Nucleus accumbens (tissue), 56 donors: ENCODE measurements at regions not wholly inside any gene's neighbourhood (a gene's known extent, or its start where the extent isn't known, plus 50 kb on each side); places are given as distances from the start of the nearest gene placed in this dataset.
A peak's percentile ranks its signal among the peaks of the same experiment; 100 is the strongest.

Experiments
- DNase-seq, 56 donors: peaks; one replicate each; lab custom pipeline; 2025; lab: John Stamatoyannopoulos, UW

DNA sequence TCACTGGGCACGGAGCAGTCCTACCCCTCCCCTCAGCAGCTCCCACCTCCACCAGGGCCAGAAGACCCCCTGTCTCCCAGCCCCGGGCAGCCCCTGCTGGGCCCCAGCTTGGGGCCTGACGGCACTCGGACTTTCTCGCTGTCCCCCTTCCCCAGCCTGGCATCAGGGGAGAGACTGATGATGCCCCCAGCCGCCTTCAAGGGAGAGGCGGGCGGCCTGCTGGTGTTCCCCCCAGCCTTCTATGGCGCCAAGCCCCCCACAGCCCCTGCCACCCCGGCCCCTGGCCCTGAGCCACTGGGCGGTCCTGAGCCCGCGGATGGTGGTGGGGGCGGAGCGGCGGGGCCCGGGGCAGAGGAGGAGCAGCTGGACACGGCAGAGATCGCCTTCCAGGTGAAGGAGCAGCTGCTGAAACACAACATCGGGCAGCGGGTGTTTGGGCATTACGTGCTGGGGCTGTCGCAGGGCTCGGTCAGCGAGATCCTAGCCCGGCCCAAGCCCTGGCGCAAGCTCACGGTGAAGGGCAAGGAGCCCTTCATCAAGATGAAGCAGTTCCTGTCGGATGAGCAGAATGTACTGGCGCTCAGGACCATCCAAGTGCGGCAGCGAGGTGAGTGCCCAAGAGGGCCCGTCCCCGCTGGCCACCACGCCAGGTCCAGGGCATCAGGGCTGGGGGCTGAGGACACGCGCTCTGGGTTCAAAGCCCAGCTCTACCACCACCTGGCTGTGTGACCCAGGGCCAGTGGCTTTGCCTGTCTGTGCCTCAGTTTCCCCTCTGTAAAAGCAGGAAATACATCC lies 58.6 kb downstream of the PHETA1 start:
- DNase-seq: no peak

DNA sequence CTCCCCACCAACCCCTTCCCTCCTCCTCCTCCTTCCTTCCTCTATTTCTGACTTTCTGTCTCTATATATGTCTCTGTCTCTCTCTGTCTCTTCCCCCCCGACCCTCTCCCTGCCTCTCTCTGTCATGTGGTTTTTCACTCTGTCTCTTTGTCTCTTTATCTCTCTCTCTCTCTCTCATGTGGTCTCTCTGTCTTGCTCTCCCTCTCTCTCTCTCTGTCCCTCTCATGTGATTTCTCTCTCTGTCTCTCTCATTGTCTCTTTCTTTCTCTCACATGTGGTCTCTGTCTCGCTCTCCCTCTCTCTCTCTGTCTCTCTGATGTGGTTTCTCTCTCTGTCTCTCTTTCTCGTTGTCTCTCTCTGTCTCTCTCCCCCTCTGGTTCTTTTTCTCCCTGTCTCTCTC lies 59.3 kb downstream of the PHETA1 start:
- DNase-seq: no peak

DNA sequence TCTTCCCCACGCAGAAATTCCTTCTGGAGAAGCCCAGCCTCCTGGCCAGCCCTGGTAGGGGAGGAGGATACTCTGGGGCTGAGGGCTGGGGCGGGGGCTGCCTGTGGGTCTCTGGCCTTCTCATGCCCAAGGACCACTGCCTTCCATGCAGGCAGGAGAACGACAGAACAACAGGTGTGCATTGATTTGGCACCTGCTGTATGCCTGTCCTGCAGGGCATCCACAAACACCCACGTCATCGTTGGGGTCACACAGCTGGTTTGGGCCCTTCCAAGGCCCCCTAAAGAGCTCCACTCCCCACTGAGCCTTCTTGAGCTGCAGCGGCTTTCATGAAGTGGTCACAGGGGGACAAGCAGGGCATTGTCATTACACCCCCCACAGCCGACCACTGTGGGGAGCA lies 60.4 kb downstream of the PHETA1 start:
- DNase-seq: no peak

GRCh38 chr12:111304642-111305071 lies 64.2 kb downstream of the PHETA1 start:
- DNase-seq: peak in 1 of 56 donors; percentile 2

DNA sequence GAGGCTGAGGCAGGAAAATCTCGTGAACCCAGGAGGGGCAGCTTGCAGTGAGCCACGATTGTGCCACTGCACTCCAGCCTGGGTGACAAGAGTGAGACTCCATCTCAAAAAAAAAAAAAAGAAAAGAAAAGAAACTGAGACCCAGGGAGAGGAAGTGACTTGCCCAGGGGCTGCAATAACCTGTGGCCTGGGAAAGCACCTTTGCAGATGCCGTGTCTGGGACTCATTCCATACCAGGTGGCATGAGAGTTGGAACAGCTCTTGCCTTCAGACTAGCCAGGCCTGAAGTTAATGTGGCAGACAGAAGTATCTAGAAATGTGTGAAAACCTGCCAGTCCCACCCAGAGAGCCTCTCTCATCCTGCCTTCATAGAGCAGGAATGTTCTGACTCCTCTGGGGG lies 65.4 kb downstream of the PHETA1 start:
- DNase-seq: no peak

- peak in 32 of 56 donors; percentile 2 to 68 (median 15) for DNase-seq
Measured at GRCh38 chr12:111298582-111299436, 70.1 kb downstream of the PHETA1 start.

DNA sequence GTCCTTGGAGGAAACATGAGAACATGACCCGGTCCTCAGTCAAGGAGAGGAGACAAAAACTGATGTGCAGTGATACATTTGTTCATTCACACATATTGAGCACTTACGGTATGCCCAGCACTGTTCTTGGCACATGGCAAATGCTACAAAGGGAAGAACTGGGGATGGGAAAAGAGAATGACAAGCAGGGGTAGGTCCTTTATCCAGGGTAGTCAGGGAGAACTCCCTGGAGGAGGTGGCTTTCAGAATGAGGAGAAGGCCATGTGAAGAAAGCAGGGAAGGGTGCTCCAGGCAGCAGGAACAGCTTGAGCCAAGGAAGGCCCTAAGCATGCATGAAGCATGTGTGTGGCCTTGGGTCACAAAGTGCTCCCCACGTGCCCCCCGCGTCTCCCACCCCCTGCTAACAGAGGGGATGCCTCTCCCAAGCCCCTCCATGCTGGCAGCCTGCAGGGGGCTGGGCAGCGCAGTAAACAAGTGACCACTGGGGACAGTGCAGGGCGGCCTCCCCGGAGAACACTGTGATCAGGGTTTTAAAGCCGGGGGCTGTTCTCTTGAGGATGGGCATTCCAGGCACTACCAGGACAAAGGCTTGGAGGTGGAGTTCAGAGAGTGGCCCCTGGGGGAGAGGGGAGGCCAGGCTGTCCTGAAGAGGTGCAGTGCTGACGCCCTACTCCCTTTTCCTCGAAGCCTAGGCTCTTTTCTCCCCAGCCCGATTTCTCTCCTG lies 71.0 kb downstream of the PHETA1 start:
- no peak for DNase-seq

DNA sequence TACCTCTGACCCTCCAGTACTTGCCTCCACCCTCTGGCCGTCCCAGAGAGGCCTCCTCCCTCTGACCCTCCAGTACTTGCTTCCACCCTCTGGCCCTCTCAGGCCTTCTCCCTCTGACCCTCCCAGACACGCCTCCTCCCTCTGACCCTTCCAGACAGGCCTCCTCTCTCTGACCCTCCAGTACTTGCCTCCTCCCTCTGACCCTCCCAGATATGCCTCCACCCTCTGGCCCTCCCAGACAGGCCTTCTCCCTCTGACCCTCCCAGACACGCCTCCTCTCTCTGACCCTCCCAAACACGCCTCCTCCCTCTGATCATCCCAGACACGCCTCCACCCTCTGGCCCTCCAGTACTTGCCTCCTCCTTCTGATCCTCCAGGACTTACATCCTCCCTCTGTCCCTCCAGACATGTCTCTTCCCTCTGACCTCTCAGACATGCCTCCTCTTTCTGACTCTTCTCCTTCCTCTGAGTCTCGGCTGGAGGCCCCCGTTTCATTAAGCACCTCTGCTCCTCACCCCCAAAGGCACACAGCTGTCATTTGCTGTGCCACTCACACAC lies 71.9 kb downstream of the PHETA1 start:
- DNase-seq: no peak

DNA sequence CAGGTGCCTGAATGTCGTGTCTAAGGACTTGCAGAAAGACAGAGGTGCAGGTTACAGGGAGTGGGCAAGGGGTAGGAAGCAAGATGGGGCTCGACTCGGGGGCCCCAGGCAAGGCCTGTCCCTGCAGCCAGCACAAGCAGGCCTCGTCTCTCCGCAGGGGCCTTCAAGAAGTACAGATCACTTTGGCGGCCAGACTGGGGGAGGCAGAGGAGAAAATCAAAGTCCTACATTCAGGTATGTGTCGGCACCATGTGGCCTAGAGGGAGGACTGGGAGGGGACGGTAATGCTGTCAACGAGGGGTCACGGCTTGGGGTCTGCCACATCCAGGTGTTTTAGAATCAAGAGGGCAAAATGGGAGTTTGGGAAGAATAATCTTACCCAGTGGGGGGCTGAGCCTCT lies 73.7 kb downstream of the PHETA1 start:
- DNase-seq: no peak

DNA sequence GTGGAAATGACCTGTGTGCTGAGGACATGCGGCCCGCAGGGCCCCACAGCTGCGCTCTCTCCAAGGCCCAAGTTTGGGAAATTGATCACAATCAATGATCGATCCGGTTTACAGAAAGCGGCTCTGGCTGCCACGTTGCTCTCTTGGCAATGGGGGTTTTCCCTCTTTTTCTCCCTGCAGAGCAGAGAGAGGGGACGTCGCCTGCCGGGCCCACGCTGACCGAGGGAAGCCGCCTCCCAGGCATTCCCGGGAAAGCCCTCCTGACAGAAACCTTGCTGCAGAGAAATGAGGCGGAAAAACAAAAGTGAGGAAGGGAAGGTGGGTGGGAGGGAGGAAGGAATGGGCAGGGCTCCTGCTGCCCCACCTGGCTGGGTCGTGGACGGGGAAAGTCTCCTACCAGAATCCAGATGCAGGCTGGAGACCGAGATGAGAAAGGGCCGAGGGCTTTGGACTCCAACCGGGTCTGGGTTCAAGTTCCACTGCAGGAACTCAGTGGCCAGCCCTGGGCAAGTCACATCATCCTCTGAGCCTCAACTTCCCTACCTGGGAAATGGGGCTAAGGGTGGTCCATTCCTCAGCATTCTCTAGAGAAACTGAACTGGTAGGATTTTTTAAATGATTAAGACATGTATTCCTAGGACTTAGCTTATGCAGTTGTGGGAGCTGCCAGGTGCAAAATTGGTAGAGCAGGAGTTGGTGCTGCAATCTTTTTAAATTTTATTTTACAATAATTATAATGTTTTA lies 75.5 kb downstream of the PHETA1 start:
- no peak for DNase-seq

GRCh38 chr12:111291357-111291756 lies 77.5 kb downstream of the PHETA1 start:
- no peak for DNase-seq

DNA sequence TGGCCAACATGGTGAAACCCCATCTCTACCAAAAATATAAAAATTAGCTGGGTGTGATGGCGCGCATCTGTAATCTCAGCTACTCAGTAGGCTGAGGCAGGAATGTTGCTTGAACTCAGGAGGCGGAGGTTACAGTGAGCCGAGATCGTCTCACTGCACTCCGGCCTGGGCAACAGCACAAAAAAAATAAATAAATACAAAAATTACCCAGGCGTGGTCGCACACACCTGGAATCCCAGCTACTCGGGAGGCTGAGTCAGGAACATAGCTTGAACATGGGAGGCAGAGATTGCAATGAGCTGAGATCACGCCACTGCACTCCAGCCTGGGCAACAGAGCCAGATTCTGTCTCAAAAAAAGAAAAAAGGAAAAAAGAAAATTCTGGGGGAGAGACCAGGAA lies 80.1 kb downstream of the PHETA1 start:
- DNase-seq: no peak

GRCh38 chr12:111287125-111287900 lies 81.6 kb downstream of the PHETA1 start:
- no peak for DNase-seq

DNA sequence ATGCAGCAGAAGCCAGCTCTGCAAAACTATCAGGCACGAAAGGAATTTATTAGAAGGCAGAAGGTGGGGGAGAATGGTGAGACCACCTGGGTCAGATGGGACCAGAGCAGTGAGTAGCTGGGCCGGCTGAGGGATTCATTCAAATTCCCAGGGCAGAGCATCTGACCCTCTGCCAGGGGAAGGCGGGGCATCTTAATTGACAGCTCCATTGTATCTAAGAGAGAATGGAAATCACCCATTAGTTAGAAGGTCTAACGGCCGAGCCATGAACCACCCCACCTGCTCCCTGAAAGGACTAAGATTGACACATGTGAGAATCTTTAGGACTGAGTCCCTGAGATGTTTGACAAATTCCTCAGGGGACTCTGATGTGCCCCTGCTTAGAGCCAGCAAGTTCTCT lies 83.7 kb downstream of the PHETA1 start:
- peak in 1 of 56 donors; percentile 4 for DNase-seq

GRCh38 chr12:111284709-111285108 lies 84.2 kb downstream of the PHETA1 start:
- DNase-seq: no peak

DNA sequence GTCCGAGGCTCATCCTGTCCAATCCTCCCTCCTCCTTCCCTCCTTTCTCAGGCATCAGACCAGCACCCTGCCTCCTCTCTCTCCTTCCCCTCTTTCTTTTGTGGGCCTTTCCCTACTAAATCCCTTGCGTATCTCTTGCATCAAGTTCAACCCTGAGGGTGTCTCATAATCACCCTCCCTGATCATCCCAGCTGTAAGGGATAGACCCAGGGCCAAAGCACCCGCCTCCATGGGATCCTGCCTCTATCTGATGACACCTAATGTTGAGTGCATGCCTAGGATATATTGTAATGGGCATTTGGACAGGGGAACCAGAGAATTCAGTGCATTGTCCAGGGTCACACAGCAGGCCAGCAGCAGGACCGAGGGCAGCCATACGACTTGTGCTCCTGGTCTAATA lies 84.9 kb downstream of the PHETA1 start:
- no peak for DNase-seq

GRCh38 chr12:111283521-111283920 lies 85.4 kb downstream of the PHETA1 start:
- DNase-seq: no peak

GRCh38 chr12:111277570-111277969 lies 91.3 kb downstream of the PHETA1 start:
- DNase-seq: no peak

DNA sequence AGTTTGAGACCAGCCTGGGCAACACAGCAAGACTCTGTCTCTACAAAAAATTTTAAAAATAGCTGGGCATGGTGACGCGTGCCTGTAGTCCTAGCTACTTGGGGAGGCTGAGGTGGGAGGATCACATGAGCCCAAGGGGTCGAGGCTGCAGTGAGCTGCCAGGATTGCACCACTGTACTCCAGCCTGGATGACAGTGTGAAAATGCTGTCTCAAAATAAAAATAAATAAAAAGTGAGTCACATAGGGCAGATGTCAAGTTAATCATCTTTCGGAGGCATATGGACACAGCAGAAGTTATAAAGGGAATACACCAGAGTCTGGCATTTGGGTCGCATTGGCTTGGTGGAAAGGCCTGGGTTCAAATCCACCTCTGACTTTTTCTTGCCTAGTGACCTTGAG lies 92.7 kb downstream of the PHETA1 start:
- no peak for DNase-seq
